Peyer's patch (tissue), 4 donors: ENCODE measurements at regions not wholly inside any gene's neighbourhood (a gene's known extent, or its start where the extent isn't known, plus 50 kb on each side); places are given as distances from the start of the nearest gene placed in this dataset.
A peak's percentile ranks its signal among the peaks of the same experiment; 100 is the strongest.
"Not testable (repeated sequence)": the region's sequence is repeated elsewhere in the genome, so short reads cannot be mapped to it uniquely, and the experiment has no call there.

ENCODE experiments used
- DNase-seq, 3 donors: peaks; one replicate each; pipeline ENCODE4 v3.0.0-alpha.2; 2017 to 2019
- H3K27ac ChIP-seq, 4 donors: fragments of 200-600 bp; sonication (generic); one replicate each; pipeline ENCODE4 v1.5.1; 2016 to 2019
- H3K27me3 ChIP-seq, 2 donors: fragments of 200-600 bp; sonication (generic); one replicate each; pipeline ENCODE4 v1.5.1; 2019
- H3K36me3 ChIP-seq, 3 donors: fragments of 200-600 bp; sonication (generic); one replicate each; pipeline ENCODE4 v1.5.1; 2016 to 2019
- H3K4me1 ChIP-seq, 4 donors: fragments of 200-600 bp; sonication (generic); one replicate each; pipeline ENCODE4 v1.5.1; 2016 to 2019
- H3K4me3 ChIP-seq, 4 donors: fragments of 200-600 bp; sonication (generic); 1 replicate in 3 of 4; 2 replicates in 1 of 4; pipeline ENCODE4 v1.5.1; 2016 to 2019; ENCODE audit warnings: mild to moderate bottlenecking in 1 of 4
- H3K9me3 ChIP-seq, 4 donors: fragments of 200-600 bp; sonication (generic); one replicate each; pipeline ENCODE4 v1.5.1; 2016 to 2019; ENCODE audit warnings: mild to moderate bottlenecking in 1 of 4
- CTCF ChIP-seq, 6 experiments: fragments of 450-650 bp in 4 of 6; fragments of 200-600 bp in 2 of 6; sonication (generic) in 1 of 6; IDR thresholded peaks; one replicate each; pipeline ENCODE4 v1.5.1; 2017 to 2019; ENCODE audit warnings: antibody characterized with exemption in 6 of 6, mild to moderate bottlenecking in 3 of 6, moderate library complexity in 1 of 6
- POLR2A ChIP-seq, 2 donors: fragments of 450-650 bp; IDR thresholded peaks; one replicate each; pipeline ENCODE4 v1.5.1; 2017; ENCODE audit warnings: antibody characterized with exemption in 2 of 2, mild to moderate bottlenecking in 2 of 2, moderate library complexity in 2 of 2

- not testable (repeated sequence) for H3K4me1 ChIP-seq, H3K27me3 ChIP-seq, H3K4me3 ChIP-seq, H3K27ac ChIP-seq, H3K36me3 ChIP-seq, H3K9me3 ChIP-seq
- DNase-seq, result peak in 1 of 3 donors; percentile 26
Measured at GRCh38 chr15:20144333-20145036, 397.1 kb downstream of the GOLGA6L6 start.

DNA sequence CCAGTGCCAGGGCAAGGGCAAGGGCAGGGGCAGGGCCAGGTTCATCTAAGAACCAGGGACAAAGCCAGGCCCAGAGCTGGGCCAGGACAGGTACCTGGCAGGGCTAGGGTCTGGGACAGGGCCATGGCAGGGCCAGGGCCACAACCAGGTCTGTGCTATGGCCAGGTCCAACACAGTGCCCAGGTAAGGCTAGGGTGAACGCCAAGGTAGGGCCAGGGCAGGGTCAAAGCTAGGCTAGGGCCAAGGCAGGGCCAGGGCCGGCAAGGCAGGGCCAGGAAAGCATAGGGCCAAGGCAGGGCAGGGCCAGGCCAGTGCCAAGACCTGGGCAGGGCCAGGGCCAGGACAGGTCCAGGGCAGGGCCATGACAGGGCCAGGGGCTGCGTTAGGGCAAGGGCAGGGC is 398.7 kb downstream of the GOLGA6L6 start:
- not testable (repeated sequence) for H3K9me3 ChIP-seq, H3K36me3 ChIP-seq, H3K4me1 ChIP-seq, H3K27ac ChIP-seq, H3K27me3 ChIP-seq, H3K4me3 ChIP-seq, DNase-seq

- H3K9me3 ChIP-seq, H3K4me1 ChIP-seq, H3K36me3 ChIP-seq, H3K4me3 ChIP-seq, H3K27me3 ChIP-seq, H3K27ac ChIP-seq: not testable (repeated sequence)
- peak in 1 of 3 donors; percentile 38 for DNase-seq
Measured at GRCh38 chr15:20142410-20142809, 399.2 kb downstream of the GOLGA6L6 start.

DNA sequence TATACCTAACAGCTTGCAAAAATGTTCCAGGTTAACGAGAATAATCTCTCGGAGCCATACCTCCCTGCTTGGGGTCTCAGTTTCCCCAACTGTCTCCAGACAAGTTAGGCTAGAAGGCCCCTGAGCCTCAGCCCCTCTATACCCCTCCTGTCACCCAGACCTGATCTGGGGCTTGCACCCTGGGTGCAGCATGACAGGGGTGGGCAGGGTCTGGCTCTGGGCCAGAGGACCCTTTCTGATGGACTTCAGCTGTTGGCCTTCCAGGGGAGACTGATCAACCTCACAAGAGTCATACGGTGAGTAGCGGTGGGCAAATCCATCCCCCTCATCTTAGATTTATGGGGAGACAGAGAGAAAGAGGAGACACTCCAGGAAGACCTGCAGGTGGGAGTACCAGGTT is 416.9 kb downstream of the GOLGA6L6 start:
- H3K4me1 ChIP-seq, H3K4me3 ChIP-seq, H3K27ac ChIP-seq, DNase-seq, H3K36me3 ChIP-seq, H3K27me3 ChIP-seq, H3K9me3 ChIP-seq: not testable (repeated sequence)

GRCh38 chr15:20106026-20106425 is 435.6 kb downstream of the GOLGA6L6 start:
- no peak overlapping the region for H3K4me3 ChIP-seq
- peak in 2 of 3 donors; percentile 40 to 45 for DNase-seq
- H3K27ac ChIP-seq, result no peak overlapping the region
- peaks cover 0 to 2% (median 0%) of the 10 kb centered on the region in 4 donors for H3K9me3 ChIP-seq
- TF ChIP-seq POLR2A (IDR thresholded peaks at IDR 0.05) (no peak), CTCF (IDR thresholded peaks at IDR 0.05) (no peak)
- H3K4me1 ChIP-seq, result no peaks in the 10 kb centered on the region
- H3K27me3 ChIP-seq, result no peaks in the 10 kb centered on the region
- no peaks in the 10 kb centered on the region for H3K36me3 ChIP-seq

GRCh38 chr15:20105011-20105990 is 436.3 kb downstream of the GOLGA6L6 start:
- not testable (repeated sequence) for H3K27me3 ChIP-seq, H3K27ac ChIP-seq, H3K4me3 ChIP-seq, H3K9me3 ChIP-seq, H3K36me3 ChIP-seq, H3K4me1 ChIP-seq
- peak in 2 of 3 donors; percentile 24 to 44 for DNase-seq

- H3K36me3 ChIP-seq, H3K27ac ChIP-seq, H3K4me3 ChIP-seq, H3K27me3 ChIP-seq, H3K4me1 ChIP-seq, H3K9me3 ChIP-seq: not testable (repeated sequence)
- DNase-seq, result peak in 1 of 3 donors; percentile 56
Measured at GRCh38 chr15:20104551-20104950, 437.0 kb downstream of the GOLGA6L6 start.

DNA sequence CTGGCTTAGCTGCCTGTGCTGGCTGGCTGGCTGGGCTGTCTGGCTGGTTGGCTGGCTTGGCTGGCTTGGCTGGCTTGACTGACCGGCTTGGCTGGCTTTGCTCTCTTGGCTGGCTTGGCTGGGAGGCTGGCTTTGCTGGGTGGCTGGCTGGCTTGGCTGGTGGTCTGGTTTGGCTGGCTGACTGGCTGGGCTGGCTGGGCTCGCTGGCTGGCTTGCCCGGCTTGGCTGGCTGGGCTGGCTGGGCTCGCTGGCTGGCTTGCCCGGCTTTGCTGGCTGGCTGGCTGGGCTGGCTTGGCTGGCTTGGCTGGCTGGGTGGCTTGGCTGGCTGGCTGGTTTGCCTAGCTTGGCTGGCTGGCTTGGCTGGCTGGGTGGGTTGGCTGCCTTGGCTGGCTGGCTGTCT is 438.7 kb downstream of the GOLGA6L6 start:
- H3K4me3 ChIP-seq, result not testable (repeated sequence)

GRCh38 chr15:20102209-20102608 is 439.4 kb downstream of the GOLGA6L6 start:
- not testable (repeated sequence) for H3K4me3 ChIP-seq, H3K27ac ChIP-seq, H3K27me3 ChIP-seq, H3K9me3 ChIP-seq, H3K4me1 ChIP-seq, H3K36me3 ChIP-seq
- peak in 2 of 3 donors; percentile 11 to 47 for DNase-seq

More for the DNA sequence above, 438.7 kb downstream of the GOLGA6L6 start:
- H3K36me3 ChIP-seq, H3K27me3 ChIP-seq, H3K4me1 ChIP-seq, H3K27ac ChIP-seq, H3K9me3 ChIP-seq: not testable (repeated sequence)
- peak in 2 of 3 donors; percentile 40 to 53 for DNase-seq

DNA sequence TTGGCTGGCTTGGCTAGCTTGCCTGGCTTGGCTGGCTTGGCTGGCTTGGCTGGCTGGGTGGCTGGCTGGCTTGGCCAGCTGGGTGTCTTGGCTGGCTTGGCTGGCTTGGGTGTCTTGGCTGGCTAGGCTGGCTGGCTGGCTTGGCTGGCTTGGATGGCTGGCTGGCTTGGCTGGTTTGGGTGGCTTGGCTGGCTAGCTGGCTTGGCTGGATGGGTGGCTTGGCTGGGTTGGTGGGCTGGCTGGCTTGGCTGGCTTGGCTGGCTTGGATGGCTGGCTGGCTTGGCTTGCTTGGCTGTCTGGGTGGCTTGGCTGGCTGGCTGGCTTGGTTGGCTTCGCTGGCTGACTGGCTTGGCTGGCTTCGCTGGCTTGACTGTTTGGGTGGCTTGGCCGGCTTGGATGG is 440.3 kb downstream of the GOLGA6L6 start:
- not testable (repeated sequence) for H3K4me1 ChIP-seq, H3K27me3 ChIP-seq, H3K9me3 ChIP-seq, H3K36me3 ChIP-seq, DNase-seq, H3K27ac ChIP-seq, H3K4me3 ChIP-seq

DNA sequence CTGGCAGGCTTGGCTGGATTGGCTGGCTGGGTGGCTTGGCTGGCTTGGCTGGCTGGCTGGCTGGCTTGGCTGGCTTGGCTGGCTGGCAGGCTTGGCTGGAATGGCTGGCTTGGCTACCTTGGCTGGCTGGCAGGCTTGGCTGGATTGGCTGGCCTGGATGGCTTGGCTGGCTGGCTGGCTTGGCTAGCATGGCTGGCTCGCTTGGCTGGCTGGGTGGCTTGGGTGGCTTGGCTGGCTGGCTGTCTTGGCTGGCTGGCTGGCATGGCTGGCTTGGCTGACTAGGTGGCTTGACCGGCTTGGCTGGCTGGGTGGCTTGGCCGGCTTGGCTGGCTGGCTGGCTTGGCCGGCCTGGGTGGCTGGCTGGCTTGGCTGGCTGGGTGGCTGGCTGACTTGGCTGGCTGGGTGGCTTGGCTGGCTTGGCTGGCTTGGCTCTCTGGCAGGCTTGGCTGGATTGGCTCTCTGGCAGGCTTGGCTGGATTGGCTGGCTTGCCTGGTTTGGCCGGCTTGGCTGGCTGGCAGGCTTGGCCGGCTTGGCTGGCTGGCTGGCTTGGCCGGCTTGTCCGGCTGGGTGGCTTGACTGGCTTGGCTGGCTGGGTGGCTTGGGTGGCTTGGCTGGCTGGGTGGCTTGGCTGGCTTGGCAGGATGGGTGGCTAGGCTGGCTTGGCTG is 440.9 kb downstream of the GOLGA6L6 start:
- not testable (repeated sequence) for H3K36me3 ChIP-seq, H3K4me3 ChIP-seq, H3K9me3 ChIP-seq, H3K27ac ChIP-seq, H3K27me3 ChIP-seq, DNase-seq, H3K4me1 ChIP-seq

- not testable (repeated sequence) for DNase-seq, H3K4me3 ChIP-seq, H3K36me3 ChIP-seq, H3K4me1 ChIP-seq, H3K9me3 ChIP-seq, H3K27ac ChIP-seq, H3K27me3 ChIP-seq
Measured at GRCh38 chr15:20095699-20096303, 445.8 kb downstream of the GOLGA6L6 start.

DNA sequence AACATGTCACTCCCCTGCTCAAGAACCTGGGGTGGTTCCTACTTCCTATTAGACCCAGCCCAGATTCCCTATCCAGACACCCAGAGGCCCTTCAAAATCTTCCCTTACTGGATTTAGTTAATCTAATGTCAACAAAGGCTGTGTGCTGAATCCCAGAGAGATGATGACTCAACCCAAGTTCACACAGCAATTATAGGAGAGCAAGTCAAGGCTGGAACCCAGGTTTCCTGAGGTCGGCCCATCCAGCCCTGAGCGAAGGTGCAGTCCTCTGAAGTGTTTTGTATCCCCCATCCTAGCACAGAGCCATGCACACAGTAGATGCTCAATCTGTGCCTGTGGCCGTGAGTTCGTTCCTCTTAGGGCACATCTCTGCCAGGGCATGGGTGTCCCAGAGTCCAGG is 452.1 kb downstream of the GOLGA6L6 start:
- H3K27ac ChIP-seq, H3K4me3 ChIP-seq, H3K36me3 ChIP-seq, H3K9me3 ChIP-seq, H3K4me1 ChIP-seq, DNase-seq, H3K27me3 ChIP-seq: not testable (repeated sequence)
